Pancreas (tissue), 10 donors: ENCODE measurements at regions not wholly inside any gene's neighbourhood (a gene's known extent, or its start where the extent isn't known, plus 50 kb on each side); places are given as distances from the start of the nearest gene placed in this dataset.

Source experiments
- ATAC-seq, 4 donors: fragments of 200-7000 bp; cut with Tn5 transposase; one replicate each; pipeline versions ENCODE4 v1.8.0 to v1.9.1; 2020; ENCODE audit warnings: mild to moderate bottlenecking in 4 of 4, moderate library complexity in 4 of 4
- DNase-seq, 6 donors: peaks; one replicate each; pipeline ENCODE4 v3.0.0-alpha.2; 2020
- FAIRE-seq: peaks from 2 replicates; lab custom pipeline; 2012; peaks lifted over from hg19 to GRCh38; lab: Jason Lieb, UNC
- H3K27ac ChIP-seq, 4 donors: fragments of 200-600 bp; sonication (generic); 1 replicate in 3 of 4; 2 replicates in 1 of 4; pipeline versions ENCODE4 v1.5.0 to v1.8.0; 2020
- H3K27me3 ChIP-seq, 4 donors: fragments of 200-600 bp; one replicate each; pipeline ENCODE4 v1.8.0; 2021
- H3K36me3 ChIP-seq, 3 donors: fragments of 200-600 bp; sonication (generic) in 1 of 3; one replicate each; pipeline versions ENCODE4 v1.5.0 to v1.8.0; 2020 to 2021
- H3K4me1 ChIP-seq, 3 donors: fragments of 200-600 bp; one replicate each; pipeline ENCODE4 v1.8.0; 2021
- H3K4me3 ChIP-seq, 4 donors: fragments of 200-600 bp; sonication (generic) in 2 of 4; one replicate each; pipeline versions ENCODE4 v1.5.0 to v1.8.0; 2020 to 2021
- H3K9me3 ChIP-seq, 4 donors: fragments of 200-600 bp; one replicate each; pipeline ENCODE4 v1.8.0; 2021
- CTCF ChIP-seq, 4 donors: fragments of 200-600 bp; sonication (generic) in 3 of 4; IDR thresholded peaks; one replicate each; pipeline versions ENCODE4 v1.5.0 to v1.8.0; 2021; ENCODE audit warnings: antibody characterized with exemption in 4 of 4
- WGBS, 2 donors: extraction: QIAGEN DNeasy Blood & Tissue Kit; methylation state at CpG; one replicate each; pipeline ENCODE4 v1.1.7; 2013; 5-methylcytosine and 5-hydroxymethylcytosine counted together
- intact Hi-C, 3 donors: fragments of 100-400 bp; cut with DNase I; formaldehyde crosslinking; loops; one replicate each; pipeline versions ENCODE4 v1.11.1 to v1.14.2; 2022
- donor health status: healthy with polysubstance abuse.
- donor health status: DM: no; HTN: no; CAD: no; lungs with moderate emphysema.
- donor health status: DM: no; HTN: no; CAD: no.
- donor health status: control.
- donor health status: control.
- donor health status: Bipolar disorder and iron deficiency.
- donor health status: DM: yes; HTN: yes; CAD: no.
- donor health status: DM: no; HTN: no; CAD: no.
- donor health status: DM: no; HTN: no; CAD: no.
- donor health status: DM: yes; HTN: yes; CAD: no.

GRCh38 chrX:63434665-63435064 lies 83.5 kb upstream of the SPIN4 start:
- intact Hi-C loops, result no loop called here
- Histone ChIP-seq H3K36me3 (no peaks in the 10 kb centered on the region), H3K27ac (no peak overlapping the region), H3K9me3 (no peaks in the 10 kb centered on the region), H3K4me1 (peaks cover 0 to 4% (median 0%) of the 10 kb centered on the region in 3 donors), H3K4me3 (no peak overlapping the region), H3K27me3 (no peaks in the 10 kb centered on the region)
- ATAC-seq, result peak in 2 of 4 donors; percentile 48 to 54
- no peak for DNase-seq
- no peak for TF ChIP-seq CTCF (IDR thresholded peaks at IDR 0.05)
- FAIRE-seq, result no peak
- 78 to 86% methylated on average over 6 of the region's 6 CpGs for WGBS, 2 donors

GRCh38 chrX:63434206-63434605 lies 83.1 kb upstream of the SPIN4 start:
- intact Hi-C loops, result no loop called here
- no peak for ATAC-seq
- peaks cover 0 to 4% (median 0%) of the 10 kb centered on the region in 3 donors for H3K4me1 ChIP-seq
- no peak overlapping the region for H3K27ac ChIP-seq
- 87 to 95% methylated on average over 10 of the region's 10 CpGs for WGBS, 2 donors
- no peak for DNase-seq
- no peaks in the 10 kb centered on the region for H3K27me3 ChIP-seq
- no peaks in the 10 kb centered on the region for H3K36me3 ChIP-seq
- no peak for FAIRE-seq
- no peaks in the 10 kb centered on the region for H3K9me3 ChIP-seq
- H3K4me3 ChIP-seq, result no peak overlapping the region
- TF ChIP-seq CTCF (IDR thresholded peaks at IDR 0.05), result no peak

GRCh38 chrX:63430026-63430425 lies 78.9 kb upstream of the SPIN4 start:
- whole genome bisulfite sequencing, 2 donors, result 58 to 96% methylated on average over 5 of the region's 5 CpGs
- intact Hi-C loops, result no loop called here
- ATAC-seq, result no peak

GRCh38 chrX:63428348-63428747 lies 77.2 kb upstream of the SPIN4 start:
- ATAC-seq (no peak), DNase-seq (no peak), FAIRE-seq (no peak)
- no peaks in the 10 kb centered on the region for H3K4me1 ChIP-seq
- no peak overlapping the region for H3K27ac ChIP-seq
- H3K27me3 ChIP-seq, result no peaks in the 10 kb centered on the region
- 84 to 97% methylated on average over 5 of the region's 5 CpGs for WGBS, 2 donors
- H3K36me3 ChIP-seq, result no peaks in the 10 kb centered on the region
- intact Hi-C loops, result no loop called here
- no peak overlapping the region for H3K4me3 ChIP-seq
- no peaks in the 10 kb centered on the region for H3K9me3 ChIP-seq
- TF ChIP-seq CTCF (IDR thresholded peaks at IDR 0.05), result no peak

More at GRCh38 chrX:63430026-63430425, 78.9 kb upstream of the SPIN4 start:
- no peaks in the 10 kb centered on the region for H3K27me3 ChIP-seq
- TF ChIP-seq CTCF (IDR thresholded peaks at IDR 0.05), result no peak
- H3K4me3 ChIP-seq, result no peak overlapping the region
- no peak for DNase-seq
- H3K9me3 ChIP-seq, result no peaks in the 10 kb centered on the region
- H3K36me3 ChIP-seq, result no peaks in the 10 kb centered on the region
- no peak overlapping the region for H3K27ac ChIP-seq
- FAIRE-seq, result no peak
- no peaks in the 10 kb centered on the region for H3K4me1 ChIP-seq

- Histone ChIP-seq H3K27ac (no peak overlapping the region), H3K4me3 (no peak overlapping the region), H3K36me3 (no peaks in the 10 kb centered on the region), H3K4me1 (no peaks in the 10 kb centered on the region), H3K9me3 (no peaks in the 10 kb centered on the region), H3K27me3 (no peaks in the 10 kb centered on the region)
- no peak for FAIRE-seq
- WGBS, 2 donors, result 83 to 97% methylated on average over 7 of the region's 7 CpGs
- no peak for TF ChIP-seq CTCF (IDR thresholded peaks at IDR 0.05)
- no peak for DNase-seq
- intact Hi-C loops, result no loop called here
- no peak for ATAC-seq
Observed at GRCh38 chrX:63426519-63426918, 75.4 kb upstream of the SPIN4 start.
